ENCODE measurements at regions not wholly inside any gene's neighbourhood (a gene's known extent, or its start where the extent isn't known, plus 50 kb on each side); places are given as distances from the start of the nearest gene placed in this dataset.
A peak's percentile ranks its signal among the peaks of the same experiment; 100 is the strongest.

GRCh38 chr11:76721755-76722677 lies 51.5 kb upstream of the LRRC32 start:
- DNase-seq: peak; percentile 74 to 97

DNA sequence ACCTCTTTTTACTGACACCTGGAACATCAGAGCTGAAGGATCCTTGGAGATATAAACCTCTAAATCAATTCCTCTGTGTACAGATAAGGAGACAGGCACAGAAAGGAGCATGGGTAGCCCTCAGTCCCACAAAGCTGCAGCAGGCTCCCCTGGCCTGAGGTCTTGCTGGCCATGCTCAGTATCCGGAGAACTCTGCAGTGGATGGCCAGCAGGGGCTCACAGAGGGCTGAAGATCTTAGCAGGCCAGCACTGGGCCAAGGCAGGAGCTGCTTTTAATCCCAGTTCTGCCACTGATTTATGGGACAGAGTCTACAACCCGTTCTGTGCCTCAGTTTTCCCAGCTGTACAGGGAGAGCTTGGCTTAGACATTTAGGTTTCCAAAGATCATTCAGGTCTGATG lies 52.6 kb upstream of the LRRC32 start:
- no peak for DNase-seq

GRCh38 chr11:76723548-76723947 lies 53.0 kb upstream of the LRRC32 start:
- no peak for DNase-seq

GRCh38 chr11:76724171-76724768 lies 53.7 kb upstream of the LRRC32 start:
- no peak for DNase-seq

DNA sequence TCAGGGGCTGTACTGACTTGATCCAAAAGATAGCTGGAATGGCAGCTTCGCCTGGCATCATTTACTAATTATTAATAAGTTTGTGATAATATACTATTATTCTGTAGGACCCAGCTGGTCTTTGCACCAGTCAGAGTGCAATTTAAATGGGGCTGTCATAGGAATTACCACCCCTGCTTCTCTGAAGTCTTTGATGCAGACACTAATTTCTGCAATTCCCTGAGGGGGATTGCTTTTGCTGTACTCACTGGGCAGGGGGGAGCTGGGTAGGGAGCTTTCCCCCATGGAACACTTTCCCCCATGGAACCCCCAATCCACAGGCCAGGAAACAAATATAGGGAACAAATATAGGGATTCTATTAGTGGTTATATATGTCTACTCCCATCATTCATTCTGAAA lies 54.9 kb upstream of the TSKU start:
- no peak for DNase-seq

DNA sequence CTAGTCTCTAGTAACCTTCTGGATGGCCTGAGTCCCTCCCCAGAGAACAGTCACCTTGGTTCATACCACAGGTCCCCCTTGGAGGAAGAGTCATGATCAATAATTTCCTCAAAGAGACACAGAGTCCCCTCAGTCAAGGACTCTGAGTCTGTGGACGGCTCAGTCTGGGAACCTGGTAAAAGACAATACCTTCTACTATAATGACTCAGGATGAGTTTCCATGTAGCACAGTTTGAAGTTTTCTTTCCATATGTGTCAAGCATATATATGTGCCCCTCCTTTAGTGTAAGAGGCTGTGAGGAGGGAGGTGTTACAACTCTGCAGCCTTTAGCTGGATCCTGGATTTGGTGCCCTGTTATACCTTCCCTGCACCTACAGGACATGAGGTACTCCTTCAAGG lies 54.4 kb upstream of the TSKU start:
- DNase-seq: no peak

DNA sequence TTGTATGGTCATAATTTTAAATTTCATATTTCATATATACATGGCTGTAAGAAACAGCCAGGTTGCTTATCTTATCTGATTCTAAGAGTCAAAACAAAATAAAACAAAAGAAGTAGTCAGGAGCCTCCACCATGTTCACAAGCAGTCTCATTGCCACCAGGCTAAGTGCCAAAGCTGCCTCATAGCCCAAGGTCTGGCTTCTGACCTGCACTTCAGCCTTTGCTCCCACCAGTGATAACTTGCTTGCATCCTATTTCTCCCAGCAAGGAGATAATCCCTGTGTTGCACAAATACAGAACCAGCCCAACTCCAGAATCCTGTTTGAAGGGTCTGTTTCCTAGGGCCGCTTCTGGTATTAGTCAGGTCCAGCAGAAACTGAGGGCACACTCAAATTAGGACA lies 53.9 kb upstream of the TSKU start:
- DNase-seq: no peak

- peak in 1 of 2 donors; percentile 54 for DNase-seq
Measured at GRCh38 chr11:76730887-76731565, 52.1 kb upstream of the TSKU start.

- DNase-seq: peak; percentile 40 to 76
Measured at GRCh38 chr11:76732643-76733042, 50.5 kb upstream of the TSKU start.

Data from inflammatory macrophage treated with lipopolysaccharide for 1 hour (primary cell).